GM18502 (cell line): ENCODE measurements at regions not wholly inside any gene's neighbourhood (a gene's known extent, or its start where the extent isn't known, plus 50 kb on each side); places are given as distances from the start of the nearest gene placed in this dataset.
A peak's percentile ranks its signal among the peaks of the same experiment; 100 is the strongest.
"Not testable (repeated sequence)": the region's sequence is repeated elsewhere in the genome, so short reads cannot be mapped to it uniquely, and the experiment has no call there.

Experiments used
- ATAC-seq: cut with Tn5 transposase; IDR thresholded peaks from one replicate; pipeline ENCODE4 v1.9.1; 2021; ENCODE audit warnings: mild to moderate bottlenecking; ENCODE audit not compliant: unreplicated experiment, poor library complexity

GRCh38 chr15:53223815-53224214, 433.7 kb upstream of the ONECUT1 start:
- ATAC-seq, result no peak

- ATAC-seq, result no peak
Measured at GRCh38 chr15:53218666-53219580, 428.8 kb upstream of the ONECUT1 start.

GRCh38 chr15:53216036-53216435, 425.9 kb upstream of the ONECUT1 start:
- ATAC-seq, result no peak

GRCh38 chr15:53213336-53213735, 423.2 kb upstream of the ONECUT1 start:
- ATAC-seq, result no peak

- ATAC-seq, result no peak
Measured at GRCh38 chr15:53212785-53213184, 422.6 kb upstream of the ONECUT1 start.

GRCh38 chr15:53210653-53211052, 420.5 kb upstream of the ONECUT1 start:
- no peak for ATAC-seq

- ATAC-seq, result no peak
Measured at GRCh38 chr15:53209396-53210042, 419.4 kb upstream of the ONECUT1 start.

- ATAC-seq, result no peak
Measured at GRCh38 chr15:53208751-53209150, 418.6 kb upstream of the ONECUT1 start.

- no peak for ATAC-seq
Measured at GRCh38 chr15:53203454-53203853, 413.3 kb upstream of the ONECUT1 start.

- no peak for ATAC-seq
Measured at GRCh38 chr15:53202876-53203275, 412.7 kb upstream of the ONECUT1 start.

- ATAC-seq, result peak; percentile 92
Measured at GRCh38 chr15:53197426-53197839, 407.3 kb upstream of the ONECUT1 start.

GRCh38 chr15:53196788-53197187, 406.7 kb upstream of the ONECUT1 start:
- ATAC-seq, result no peak

- no peak for ATAC-seq
Measured at GRCh38 chr15:53196242-53196641, 406.1 kb upstream of the ONECUT1 start.

- ATAC-seq, result no peak
Measured at GRCh38 chr15:53193149-53193548, 403.0 kb upstream of the ONECUT1 start.

- ATAC-seq, result no peak
Measured at GRCh38 chr15:53189860-53190259, 399.7 kb upstream of the ONECUT1 start.

- not testable (repeated sequence) for ATAC-seq
Measured at GRCh38 chr15:53183449-53183848, 393.3 kb upstream of the ONECUT1 start.

- ATAC-seq, result no peak
Measured at GRCh38 chr15:53171571-53171970, 381.4 kb upstream of the ONECUT1 start.

GRCh38 chr15:53166684-53167201, 376.6 kb upstream of the ONECUT1 start:
- ATAC-seq, result no peak

GRCh38 chr15:53165988-53166683, 376.0 kb upstream of the ONECUT1 start:
- ATAC-seq, result no peak

- ATAC-seq, result no peak
Measured at GRCh38 chr15:53160092-53160704, 370.1 kb upstream of the ONECUT1 start.
